NCI-H146 treated with DMSO at 0.1 percent for 48 hours (cell line): ENCODE measurements at regions not wholly inside any gene's neighbourhood (a gene's known extent, or its start where the extent isn't known, plus 50 kb on each side); places are given as distances from the start of the nearest gene placed in this dataset.
"Not testable (repeated sequence)": the region's sequence is repeated elsewhere in the genome, so short reads cannot be mapped to it uniquely, and the experiment has no call there.

ENCODE experiments used
- DNase-seq: peaks from one replicate; lab custom pipeline; 2025; ENCODE audit not compliant: unreplicated experiment; lab: John Stamatoyannopoulos, UW

- DNase-seq: no peak
These were observed 368.8 kb downstream of the TMEM121 start for GRCh38 chr14:105894978-105895881.

- not testable (repeated sequence) for DNase-seq
These were observed 369.8 kb downstream of the TMEM121 start for GRCh38 chr14:105896206-105896605.

- not testable (repeated sequence) for DNase-seq
These were observed 370.8 kb downstream of the TMEM121 start for GRCh38 chr14:105896961-105897724.

GRCh38 chr14:105897725-105898113 is 371.3 kb downstream of the TMEM121 start:
- DNase-seq: no peak

- no peak for DNase-seq
These were observed 372.2 kb downstream of the TMEM121 start for GRCh38 chr14:105898482-105899010.

DNA sequence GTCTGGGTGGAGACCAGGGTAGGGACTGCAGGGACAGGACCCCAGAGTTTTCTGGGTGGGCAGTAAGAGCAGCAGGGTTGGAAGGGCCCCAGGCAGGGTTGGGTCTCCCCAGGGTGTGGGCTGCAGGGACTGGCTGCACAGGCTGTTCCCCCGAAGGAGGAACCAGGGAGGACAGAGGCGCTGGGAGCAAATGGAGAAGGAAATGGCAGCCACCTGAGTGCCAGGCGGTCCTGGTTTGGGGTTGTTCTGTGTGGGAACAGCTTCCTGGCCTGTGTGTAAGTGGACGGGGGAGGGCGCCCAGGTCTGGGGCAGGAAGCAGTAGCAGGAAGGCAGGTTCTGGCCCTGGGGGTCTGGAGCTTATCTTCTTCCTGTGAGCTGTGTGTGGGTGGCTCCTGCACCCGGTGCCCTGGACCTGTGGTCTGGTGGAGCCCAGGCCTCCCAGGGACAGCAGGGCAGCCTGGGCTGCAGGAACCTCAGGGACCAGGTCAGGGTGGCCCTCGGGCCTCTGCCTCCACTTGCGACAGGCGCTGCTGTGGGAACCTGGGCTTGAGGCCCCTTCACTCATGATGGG is 372.8 kb downstream of the TMEM121 start:
- no peak for DNase-seq

DNA sequence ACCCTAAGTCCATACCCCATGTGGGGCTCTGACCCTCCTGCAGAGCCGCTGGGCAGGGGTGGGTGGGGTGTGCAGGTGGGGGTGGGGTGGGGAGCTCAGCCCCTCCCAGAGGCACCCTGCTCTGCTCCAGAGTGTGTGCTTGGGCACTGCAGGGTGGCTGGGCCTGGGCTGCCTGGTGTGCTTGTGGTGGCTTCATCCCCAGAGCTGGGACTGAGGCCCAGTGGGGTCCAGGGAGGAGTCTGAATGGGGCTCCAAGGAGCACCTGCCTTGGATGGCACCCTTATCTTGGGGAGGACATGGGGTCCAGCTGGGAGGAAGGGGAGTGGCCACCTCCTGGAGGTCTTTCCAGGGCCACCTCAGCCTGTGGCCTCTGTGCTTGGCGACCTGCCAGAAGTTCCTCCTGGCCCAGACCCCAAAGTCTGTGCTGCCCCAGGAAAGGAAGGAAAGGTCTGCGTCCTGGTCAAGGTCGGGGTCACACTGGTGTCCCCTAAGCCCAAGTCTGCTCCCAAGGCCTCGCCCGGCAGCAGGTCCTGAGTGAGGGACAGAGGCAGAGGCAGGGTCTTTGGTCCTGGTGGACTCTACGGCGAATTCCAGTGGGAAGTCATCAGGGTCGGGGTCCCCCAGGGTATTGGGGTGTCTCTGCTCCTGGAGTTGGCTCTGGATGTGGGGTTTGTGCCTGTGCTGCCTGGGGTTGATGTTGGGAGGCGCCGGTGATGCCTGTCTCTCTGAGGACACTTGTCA is 373.4 kb downstream of the TMEM121 start:
- DNase-seq: no peak

DNA sequence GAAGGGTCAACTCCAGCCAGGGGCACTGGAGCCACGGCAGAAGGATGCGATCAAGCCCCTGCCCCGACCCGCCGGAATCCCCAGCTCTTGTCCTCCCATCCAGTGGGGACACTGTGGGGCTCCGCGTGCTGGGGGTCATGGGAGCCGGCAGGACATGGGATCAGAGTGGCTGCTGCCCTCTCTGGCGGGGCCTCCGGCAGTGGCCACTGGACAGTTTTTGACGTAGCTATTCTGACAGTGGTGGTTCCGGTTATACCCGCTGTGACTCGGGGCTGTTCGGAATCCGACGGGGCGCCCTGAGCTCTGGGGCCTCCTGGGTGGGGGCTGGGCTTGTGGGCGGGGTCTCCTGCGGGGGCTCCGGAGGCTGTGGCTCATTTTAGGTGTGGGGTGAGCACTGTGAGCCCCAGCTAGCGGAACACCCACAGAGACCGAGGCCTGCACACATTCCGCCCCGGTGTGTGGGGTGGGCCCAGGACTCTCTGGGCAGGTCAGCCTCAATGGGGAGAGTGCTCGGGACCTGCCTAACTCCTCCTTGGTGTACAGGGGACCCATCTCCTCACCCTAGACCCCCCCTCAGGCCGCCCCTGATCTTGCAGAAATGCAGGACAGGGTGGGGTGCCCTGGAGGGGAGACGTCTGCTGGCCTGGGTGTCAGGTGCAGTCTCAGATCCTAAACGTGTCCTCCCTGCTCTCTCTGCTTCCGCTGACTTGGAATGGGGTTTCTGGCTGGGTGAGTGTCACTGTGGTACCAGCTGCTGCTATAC is 374.2 kb downstream of the TMEM121 start:
- no peak for DNase-seq

- no peak for DNase-seq
These were observed 374.8 kb downstream of the TMEM121 start for GRCh38 chr14:105901226-105901625.

DNA sequence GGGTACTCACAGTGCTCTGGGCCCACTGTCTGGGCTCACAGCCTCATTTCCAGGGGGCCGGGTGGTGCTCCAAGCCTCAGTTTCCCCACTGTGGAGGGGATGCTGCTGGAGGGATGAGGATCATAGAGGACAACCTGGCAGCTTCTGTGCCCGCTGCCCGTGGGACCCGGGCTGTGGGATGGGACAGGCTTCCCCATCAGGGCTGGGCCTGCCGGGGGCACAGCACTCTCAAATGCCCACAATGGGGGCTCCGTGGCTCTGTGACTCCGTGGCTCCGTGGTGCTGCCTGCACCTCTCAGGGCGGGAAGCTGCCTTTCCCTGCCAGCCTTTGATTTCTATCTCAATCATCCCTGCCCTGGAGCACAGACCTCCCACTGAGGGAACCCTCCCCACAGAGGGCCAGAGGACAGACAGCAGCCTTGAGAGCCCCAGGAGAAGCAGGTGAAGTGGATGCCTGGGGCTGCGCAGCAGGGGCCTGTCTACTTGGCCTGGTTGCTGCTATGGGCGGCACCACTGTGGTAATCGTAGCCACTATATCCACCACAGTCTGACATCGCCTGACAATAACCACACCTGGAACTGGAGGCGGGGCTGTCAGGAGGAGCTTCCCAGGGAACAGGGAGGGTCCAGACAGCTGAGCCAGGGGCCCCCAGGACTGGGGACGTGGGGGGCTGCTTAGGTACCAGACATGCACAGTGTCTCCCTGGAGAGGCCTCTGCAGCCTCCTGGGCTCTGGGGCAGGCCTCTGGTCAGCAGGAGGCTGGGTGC is 375.9 kb downstream of the TMEM121 start:
- peak; percentile 8 for DNase-seq

- DNase-seq: not testable (repeated sequence)
These were observed 376.4 kb downstream of the TMEM121 start for GRCh38 chr14:105902899-105903165.

DNA sequence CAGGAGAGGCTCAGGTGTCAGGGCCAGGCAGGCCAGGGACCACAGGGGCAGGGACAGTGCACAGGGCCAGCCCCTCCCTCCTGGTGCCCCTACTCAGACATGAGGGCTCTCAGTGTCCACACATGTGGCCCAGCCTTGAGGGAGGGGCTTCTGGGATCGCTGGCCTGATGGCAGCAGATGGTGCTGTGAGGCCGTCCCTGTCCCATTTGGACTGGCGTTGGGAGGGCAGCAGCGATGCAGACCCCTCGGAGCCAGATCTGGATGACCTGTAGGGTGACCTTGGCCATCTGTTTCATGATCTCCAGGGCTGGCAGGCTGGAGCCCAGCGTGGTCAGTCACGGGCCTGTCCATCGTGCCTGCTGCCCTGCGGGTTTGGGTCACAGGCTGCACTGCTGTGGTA is 377.6 kb downstream of the TMEM121 start:
- no peak for DNase-seq

DNA sequence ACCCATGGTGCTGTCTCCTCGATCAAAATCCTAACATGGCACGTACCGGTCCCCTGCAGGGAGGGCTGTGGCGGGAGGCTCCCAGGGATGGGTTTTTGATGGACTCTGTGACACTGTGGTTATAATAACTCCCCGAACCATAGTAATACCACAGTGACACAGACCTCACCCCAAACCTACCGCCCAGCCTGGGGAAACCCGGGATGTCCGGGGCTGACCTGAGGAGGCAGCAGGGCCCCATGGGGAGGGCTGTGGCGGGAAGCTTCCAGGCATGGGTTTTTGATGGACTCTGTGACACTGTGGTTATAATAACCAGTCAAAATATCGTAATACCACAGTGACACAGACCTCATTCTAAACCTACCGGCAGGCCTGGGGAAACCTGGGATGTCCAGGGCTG is 378.0 kb downstream of the TMEM121 start:
- DNase-seq: no peak

- no peak for DNase-seq
These were observed 379.1 kb downstream of the TMEM121 start for GRCh38 chr14:105905456-105905855.

DNA sequence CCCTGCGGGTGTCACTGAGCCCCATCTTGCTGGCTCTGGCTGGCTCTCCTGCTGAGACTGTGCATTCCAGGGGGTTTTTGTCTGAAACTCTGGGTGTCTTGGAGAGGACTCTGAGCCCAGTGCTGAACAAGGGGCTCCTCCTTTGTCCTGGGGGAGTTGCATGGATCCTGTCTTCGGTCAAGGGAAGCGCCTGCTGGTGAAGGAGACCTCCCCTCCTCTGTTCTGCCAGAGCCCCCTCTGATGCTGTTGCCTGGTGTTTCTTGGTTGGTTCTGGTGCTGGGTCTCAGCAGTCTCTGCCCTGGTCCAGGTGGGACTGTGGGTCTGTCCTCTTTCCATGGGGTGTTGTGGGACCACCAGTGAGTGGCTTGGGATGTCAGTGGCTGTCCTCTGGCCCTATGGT is 380.9 kb downstream of the TMEM121 start:
- no peak for DNase-seq

DNA sequence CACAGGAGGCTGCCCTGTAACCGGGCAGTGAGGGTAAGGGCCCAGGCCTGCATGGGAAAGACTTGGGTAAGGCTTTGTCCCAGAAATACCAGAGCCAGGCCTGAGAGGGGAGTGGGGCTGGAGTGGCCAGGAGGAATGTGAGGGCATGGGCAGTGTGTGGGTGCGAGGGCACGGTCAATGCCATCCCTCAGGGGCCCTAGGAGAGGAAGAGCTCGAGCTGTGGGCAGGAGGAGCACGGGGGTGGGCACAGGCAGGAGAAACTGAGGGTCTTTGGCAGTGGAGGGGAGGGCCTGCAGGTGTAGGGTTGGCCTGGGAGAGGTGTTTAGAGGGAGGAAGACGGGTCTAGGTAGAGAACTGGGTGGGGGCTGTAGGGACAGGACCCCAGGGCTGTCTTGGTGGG is 381.6 kb downstream of the TMEM121 start:
- no peak for DNase-seq

GRCh38 chr14:105908481-105908911 is 382.1 kb downstream of the TMEM121 start:
- no peak for DNase-seq

DNA sequence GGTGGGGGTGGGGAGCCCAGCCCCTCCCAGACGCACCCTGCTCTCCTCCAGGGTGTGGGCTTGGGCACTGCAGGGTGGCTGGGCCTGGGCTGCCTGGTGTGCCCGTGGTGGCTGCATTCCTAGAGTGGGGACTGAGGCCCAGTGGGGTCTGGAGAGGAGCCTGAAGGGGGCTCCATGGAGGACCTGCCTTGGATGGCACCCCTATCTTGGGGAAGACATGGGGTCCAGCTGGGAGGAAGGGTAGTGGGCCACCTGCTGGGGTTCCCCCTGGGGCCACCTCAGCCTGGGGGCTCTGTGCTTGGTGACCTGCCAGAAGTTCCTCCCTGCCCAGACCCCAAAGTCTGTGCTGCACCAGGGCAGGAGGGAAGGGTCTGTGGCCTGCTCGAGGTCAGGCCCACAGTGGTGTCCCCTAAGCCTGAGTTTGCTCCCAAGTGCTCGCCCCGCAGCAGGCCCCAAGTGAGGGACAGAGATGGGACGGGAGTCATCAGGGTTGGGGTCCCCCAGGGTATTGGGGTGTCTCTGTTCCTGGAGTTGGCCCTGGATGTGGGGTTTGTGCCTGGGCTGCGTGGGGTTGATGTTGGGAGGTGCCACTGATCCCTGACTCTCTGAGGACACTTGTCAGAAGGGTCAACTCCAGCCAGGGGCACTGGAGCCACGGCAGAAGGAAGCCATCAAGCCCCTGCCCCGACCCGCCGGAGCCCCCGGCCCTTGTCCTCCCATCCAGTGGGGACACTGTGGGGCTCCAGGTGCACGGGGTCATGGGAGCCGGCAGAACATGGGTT is 382.9 kb downstream of the TMEM121 start:
- no peak for DNase-seq

DNA sequence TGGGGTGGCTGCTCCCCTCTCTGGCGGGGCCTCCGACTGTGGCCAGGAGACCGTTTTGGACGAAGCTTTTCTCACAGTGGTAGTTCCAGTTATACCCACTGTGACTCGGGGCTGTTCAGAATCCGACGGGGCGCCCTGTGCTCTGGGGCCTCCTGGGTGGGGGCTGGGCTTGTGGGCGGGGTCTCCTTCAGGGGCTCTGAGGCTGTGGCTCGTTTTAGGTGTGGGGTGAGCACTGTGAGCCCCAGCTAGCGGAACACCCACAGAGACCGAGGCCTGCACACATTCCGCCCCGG is 383.4 kb downstream of the TMEM121 start:
- DNase-seq: not testable (repeated sequence)
